Esophagus muscularis mucosa (tissue), 4 donors: ENCODE measurements at regions not wholly inside any gene's neighbourhood (a gene's known extent, or its start where the extent isn't known, plus 50 kb on each side); places are given as distances from the start of the nearest gene placed in this dataset.

Experiments used
- DNase-seq: peaks from one replicate; pipeline ENCODE4 v3.0.0-alpha.2; 2017; ENCODE audit errors: extremely low spot score
- H3K27ac ChIP-seq, 4 donors: fragments of 200-600 bp; sonication (generic); replicated peaks in 1 of 4; 1 replicate in 3 of 4; 2 replicates in 1 of 4; pipeline ENCODE4 v1.5.1; 2016 to 2019; ENCODE audit warnings: mild to moderate bottlenecking in 1 of 4
- H3K27me3 ChIP-seq, 4 donors: fragments of 200-600 bp; sonication (generic); one replicate each; pipeline versions ENCODE4 v1.5.1 to v1.6.0; 2016 to 2019
- H3K36me3 ChIP-seq, 4 donors: fragments of 200-600 bp; sonication (generic); one replicate each; pipeline ENCODE4 v1.5.1; 2016 to 2019
- H3K4me1 ChIP-seq, 4 donors: fragments of 200-600 bp; sonication (generic); one replicate each; pipeline ENCODE4 v1.5.1; 2016 to 2019
- H3K4me3 ChIP-seq, 4 donors: fragments of 200-600 bp; sonication (generic); 1 replicate in 2 of 4; 2 replicates in 2 of 4; pipeline ENCODE4 v1.5.1; 2016 to 2019; ENCODE audit warnings: mild to moderate bottlenecking in 4 of 4, moderate library complexity in 1 of 4
- H3K9me3 ChIP-seq, 4 donors: fragments of 200-600 bp; sonication (generic); 1 replicate in 3 of 4; 2 replicates in 1 of 4; pipeline ENCODE4 v1.5.1; 2016 to 2019
- CTCF ChIP-seq, 3 experiments: fragments of 200-600 bp in 2 of 3; fragments of 450-650 bp in 1 of 3; sonication (generic) in 2 of 3; IDR thresholded peaks; one replicate each; pipeline ENCODE4 v1.5.1; 2017 to 2019; ENCODE audit warnings: antibody characterized with exemption in 3 of 3, mild to moderate bottlenecking in 2 of 3, moderate library complexity in 1 of 3
- EP300 ChIP-seq: sonication (generic); formaldehyde crosslinking; IDR thresholded peaks from one replicate; pipeline ENCODE4 v1.6.1; 2017; ENCODE audit warnings: antibody characterized with exemption
- POLR2A ChIP-seq: fragments of 450-650 bp; IDR thresholded peaks from one replicate; pipeline ENCODE4 v1.6.1; 2017; ENCODE audit warnings: antibody characterized with exemption, moderate library complexity, mild to moderate bottlenecking, low read depth
- POLR2AphosphoS5 ChIP-seq, 2 donors: sonication (generic); formaldehyde crosslinking; IDR thresholded peaks; one replicate each; pipeline ENCODE4 v1.6.1; 2017; ENCODE audit warnings: antibody characterized with exemption in 2 of 2
- WGBS: methylation state at CpG from one replicate; pipeline ENCODE4 v1.1.5; 2018; 5-methylcytosine and 5-hydroxymethylcytosine counted together
- intact Hi-C: fragments of 100-400 bp; cut with DNase I; formaldehyde crosslinking; loops from one replicate; pipeline ENCODE4 v1.15.1; 2023

- Histone ChIP-seq H3K27ac (no peak overlapping the region), H3K4me1 (no peaks in the 10 kb centered on the region), H3K9me3 (no peaks in the 10 kb centered on the region), H3K4me3 (no peak overlapping the region), H3K36me3 (no peaks in the 10 kb centered on the region), H3K27me3 (no peaks in the 10 kb centered on the region)
- WGBS: 49% methylated on average over 2 of the region's 2 CpGs
- TF ChIP-seq CTCF (IDR thresholded peaks at IDR 0.05) (no peak), POLR2AphosphoS5 (IDR thresholded peaks at IDR 0.05) (no peak), POLR2A (no peak), EP300 (no peak)
- intact Hi-C loops: no loop called here
- no peak for DNase-seq
Measured at GRCh38 chr21:17416139-17416538, 96.7 kb upstream of the CXADR start.

- Histone ChIP-seq H3K4me3 (no peak overlapping the region), H3K9me3 (no peaks in the 10 kb centered on the region), H3K36me3 (no peaks in the 10 kb centered on the region), H3K27ac (no peak overlapping the region), H3K27me3 (no peaks in the 10 kb centered on the region), H3K4me1 (no peaks in the 10 kb centered on the region)
- DNase-seq: no peak
- intact Hi-C loops: no loop called here
- WGBS: 58% methylated on average over 2 of the region's 2 CpGs
- TF ChIP-seq POLR2AphosphoS5 (IDR thresholded peaks at IDR 0.05): no peak
- no peak for TF ChIP-seq EP300
- no peak for TF ChIP-seq CTCF (IDR thresholded peaks at IDR 0.05)
- TF ChIP-seq POLR2A: no peak
Measured at GRCh38 chr21:17422931-17423330, 89.9 kb upstream of the CXADR start.

- H3K36me3 ChIP-seq: no peaks in the 10 kb centered on the region
- H3K4me3 ChIP-seq: no peak overlapping the region
- no peaks in the 10 kb centered on the region for H3K4me1 ChIP-seq
- no peaks in the 10 kb centered on the region for H3K9me3 ChIP-seq
- intact Hi-C loops: no loop called here
- no peak overlapping the region for H3K27ac ChIP-seq
- DNase-seq: no peak
- no peaks in the 10 kb centered on the region for H3K27me3 ChIP-seq
- TF ChIP-seq POLR2A (no peak), POLR2AphosphoS5 (IDR thresholded peaks at IDR 0.05) (no peak), EP300 (no peak), CTCF (IDR thresholded peaks at IDR 0.05) (no peak)
- WGBS: 75% methylated on average over 7 of the region's 7 CpGs
Measured at GRCh38 chr21:17427157-17427556, 85.7 kb upstream of the CXADR start.

GRCh38 chr21:17427831-17428483, 84.9 kb upstream of the CXADR start:
- no peak for TF ChIP-seq POLR2A
- Histone ChIP-seq H3K27me3 (no peaks in the 10 kb centered on the region), H3K4me1 (no peaks in the 10 kb centered on the region), H3K4me3 (no peak overlapping the region), H3K9me3 (no peaks in the 10 kb centered on the region), H3K27ac (no peak overlapping the region), H3K36me3 (no peaks in the 10 kb centered on the region)
- WGBS: 82% methylated on average over 10 of the region's 10 CpGs
- intact Hi-C loops: no loop called here
- no peak for DNase-seq

GRCh38 chr21:17428484-17428869, 84.4 kb upstream of the CXADR start:
- intact Hi-C loops: no loop called here
- Histone ChIP-seq H3K9me3 (no peaks in the 10 kb centered on the region), H3K27ac (no peak overlapping the region), H3K27me3 (no peaks in the 10 kb centered on the region), H3K36me3 (no peaks in the 10 kb centered on the region), H3K4me3 (no peak overlapping the region), H3K4me1 (no peaks in the 10 kb centered on the region)
- DNase-seq: no peak
- 92% methylated on average over 5 of the region's 5 CpGs for WGBS
- TF ChIP-seq POLR2A (no peak), CTCF (IDR thresholded peaks at IDR 0.05) (no peak), POLR2AphosphoS5 (IDR thresholded peaks at IDR 0.05) (no peak), EP300 (no peak)
